SK-N-SH (cell line): ENCODE measurements at regions not wholly inside any gene's neighbourhood (a gene's known extent, or its start where the extent isn't known, plus 50 kb on each side); places are given as distances from the start of the nearest gene placed in this dataset.

ENCODE experiments used
- CTCF ChIA-PET: fragments of 300-600, 350-600 bp; formaldehyde crosslinking; extraction: SDS; loops from one replicate; lab custom pipeline; 2021; lab: Yijun Ruan, JAX
- POLR2A ChIA-PET: fragments of 350-600 bp; sonication (Branson Sonifier 250); formaldehyde crosslinking; extraction: SDS; loops from one replicate; lab custom pipeline; 2020; ENCODE audit warnings: antibody characterized with exemption, inconsistent platforms; lab: Yijun Ruan, JAX
- DNase-seq: peaks from one replicate; pipeline ENCODE4 v3.0.0; 2012
- H2AFZ ChIP-seq: fragments of 200-600 bp; sonication (generic); 2 replicates; pipeline ENCODE4 v1.8.1; 2016; ENCODE audit warnings: antibody characterized with exemption, mild to moderate bottlenecking, low read depth
- H3F3A ChIP-seq: fragments of 200-600 bp; sonication (generic); replicated peaks from 2 replicates; pipeline ENCODE3; 2016; ENCODE audit warnings: antibody characterized with exemption, mild to moderate bottlenecking; ENCODE audit not compliant: insufficient read depth
- H3K27ac ChIP-seq, 2 experiments: fragments of 200-500 bp in 1 of 2; fragments of 200-600 bp in 1 of 2; sonication (Bioruptor generic) in 1 of 2; sonication (generic), shearing (Covaris generic) in 1 of 2; 2 replicates each; pipeline versions ENCODE4 v1.5.1 to v1.6.1; 2014 to 2016; ENCODE audit warnings: low read depth in 2 of 2, inconsistent platforms in 1 of 2, low read length in 1 of 2, mild to moderate bottlenecking in 1 of 2, mixed read lengths in 1 of 2
- H3K27me3 ChIP-seq: fragments of 200-600 bp; sonication (generic), shearing (Covaris generic); 2 replicates; pipeline ENCODE4 v1.6.1; 2016; ENCODE audit warnings: mixed run types; ENCODE audit not compliant: insufficient read depth
- H3K36me3 ChIP-seq, 2 experiments: fragments of 200-500 bp in 1 of 2; fragments of 200-600 bp in 1 of 2; sonication (Bioruptor generic) in 1 of 2; sonication (generic) in 1 of 2; replicated peaks in 1 of 2; 2 replicates each; pipeline versions ENCODE3 to v1.5.1; 2014 to 2016; ENCODE audit warnings: low read length in 1 of 2, mild to moderate bottlenecking in 1 of 2; ENCODE audit not compliant: insufficient read depth in 2 of 2, control insufficient read depth in 1 of 2
- H3K4me1 ChIP-seq, 2 experiments: fragments of 200-500 bp in 1 of 2; fragments of 200-600 bp in 1 of 2; sonication (Bioruptor generic) in 1 of 2; sonication (generic), shearing (Covaris generic) in 1 of 2; 2 replicates each; pipeline versions ENCODE4 v1.5.1 to v1.6.1; 2014 to 2016; ENCODE audit warnings: low read depth in 1 of 2, low read length in 1 of 2, mixed run types in 1 of 2; ENCODE audit not compliant: insufficient read depth in 2 of 2, control insufficient read depth in 1 of 2
- H3K4me2 ChIP-seq: fragments of 200-600 bp; sonication (generic), shearing (Covaris generic); 2 replicates; pipeline ENCODE4 v1.6.1; 2017; ENCODE audit warnings: mixed run types
- H3K4me3 ChIP-seq, 2 experiments: fragments of 200-500 bp in 1 of 2; fragments of 200-600 bp in 1 of 2; sonication (Bioruptor generic) in 1 of 2; sonication (generic), shearing (Covaris generic) in 1 of 2; 2 replicates each; pipeline versions ENCODE4 v1.5.1 to v1.8.1; 2014 to 2016; ENCODE audit warnings: low read depth in 2 of 2, inconsistent platforms in 1 of 2, low read length in 1 of 2, mild to moderate bottlenecking in 1 of 2, mixed read lengths in 1 of 2, moderate library complexity in 1 of 2
- H3K79me2 ChIP-seq: fragments of 200-600 bp; sonication (generic); 2 replicates; pipeline ENCODE4 v1.8.1; 2017; ENCODE audit warnings: mild to moderate bottlenecking; ENCODE audit not compliant: insufficient read depth
- H3K9ac ChIP-seq: fragments of 200-600 bp; sonication (generic); 2 replicates; pipeline ENCODE4 v1.6.1; 2017; ENCODE audit warnings: mixed run types
- H3K9me2 ChIP-seq: fragments of 200-600 bp; sonication (generic); 2 replicates; pipeline ENCODE4 v1.6.1; 2017; ENCODE audit warnings: mixed run types
- H3K9me3 ChIP-seq: fragments of 200-600 bp; sonication (generic); 2 replicates; pipeline ENCODE4 v1.6.1; 2017; ENCODE audit warnings: mixed run types, mild to moderate bottlenecking, moderate library complexity
- H4K20me1 ChIP-seq: fragments of 200-600 bp; sonication (generic); 2 replicates; pipeline ENCODE4 v1.6.1; 2017; ENCODE audit warnings: mild to moderate bottlenecking, mixed run types; ENCODE audit not compliant: insufficient read depth
- CHD2 ChIP-seq: fragments of 150-350 bp; IDR thresholded peaks from 2 replicates; pipeline ENCODE4 v1.6.1; 2018; ENCODE audit warnings: low read length; ENCODE audit not compliant: partially characterized antibody
- EZH2phosphoT487 ChIP-seq: fragments of 200-600 bp; sonication (generic); IDR thresholded peaks from 2 replicates; pipeline ENCODE4 v1.6.1; 2017; ENCODE audit warnings: low read depth, mixed run types, mild to moderate bottlenecking, antibody characterized with exemption, moderate library complexity, borderline replicate concordance
- FOXM1 ChIP-seq: IDR thresholded peaks from 2 replicates; pipeline ENCODE4 v1.4.0; 2012; ENCODE audit warnings: low read depth, mild to moderate bottlenecking
- GABPA ChIP-seq: IDR thresholded peaks from 2 replicates; pipeline ENCODE4 v1.4.0; 2012; ENCODE audit warnings: low read depth, mild to moderate bottlenecking
- GATA2 ChIP-seq: sonication (generic); formaldehyde crosslinking; IDR thresholded peaks from 2 replicates; pipeline ENCODE4 v1.5.0; 2020; ENCODE audit warnings: mild to moderate bottlenecking, missing genetic modification reagents
- IRF3 ChIP-seq: fragments of 150-350 bp; IDR thresholded peaks from 2 replicates; pipeline ENCODE4 v1.6.1; 2016; ENCODE audit warnings: mild to moderate bottlenecking, low read depth, low read length
- MAX ChIP-seq: IDR thresholded peaks from 2 replicates; pipeline ENCODE4 v1.4.0; 2012; ENCODE audit warnings: low read depth
- MEF2A ChIP-seq: IDR thresholded peaks from 2 replicates; pipeline ENCODE4 v1.4.0; 2012; ENCODE audit warnings: low read depth, borderline replicate concordance
- RFX5 ChIP-seq: IDR thresholded peaks from 2 replicates; pipeline ENCODE4 v1.6.1; 2012; ENCODE audit warnings: mild to moderate bottlenecking, improper control_type of control experiment, low read length
- TAF1 ChIP-seq: IDR thresholded peaks from 2 replicates; pipeline ENCODE4 v1.6.1; 2012; ENCODE audit warnings: low read depth, mild to moderate bottlenecking, low read length, moderate library complexity, borderline replicate concordance
- TCF12 ChIP-seq: IDR thresholded peaks from 2 replicates; pipeline ENCODE4 v1.4.0; 2012
- USF1 ChIP-seq: IDR thresholded peaks from 2 replicates; pipeline ENCODE4 v1.4.0; 2012; ENCODE audit warnings: low read depth, borderline replicate concordance
- WGBS: methylation state at CpG from one replicate; pipeline ENCODE4 v1.1.6; 2017; ENCODE audit warnings: low lambda C conversion rate; 5-methylcytosine and 5-hydroxymethylcytosine counted together

- Histone ChIP-seq H4K20me1 (no peaks in the 10 kb centered on the region), H3K9me3 (no peaks in the 10 kb centered on the region), H2AFZ (no peak overlapping the region), H3K9ac (no peak overlapping the region), H3K9me2 (no peaks in the 10 kb centered on the region), H3K27me3 (no peaks in the 10 kb centered on the region; the same call in 1 of the 2 replicates), H3K36me3 (no peaks in the 10 kb centered on the region), H3F3A (no peaks in the 10 kb centered on the region), H3K4me1 (no peaks in the 10 kb centered on the region), H3K4me2 (no peak overlapping the region), H3K79me2 (no peaks in the 10 kb centered on the region), H3K4me3 (no peak overlapping the region), H3K27ac (no peak overlapping the region)
- no peak for DNase-seq
- TF ChIP-seq USF1 (no peak), TCF12 (no peak), EZH2phosphoT487 (no peak), GATA2 (CRISPR knock-in tag) (no peak), MEF2A (no peak), CHD2 (no peak), IRF3 (no peak), TAF1 (no peak), MAX (no peak)
- POLR2A ChIA-PET, result no interaction called here
- CTCF ChIA-PET, result interaction anchor here (1.3 kb wide), 1 partner anchor 66 kb away, joined by 4 read pairs; no protein-coding TSS in a partner anchor
- 82% methylated on average over 8 of the region's 8 CpGs for WGBS
These were observed 110.3 kb downstream of the PDCL3 start for GRCh38 chr2:100673115-100673514.

GRCh38 chr2:100673691-100674485, 111.1 kb downstream of the PDCL3 start:
- Histone ChIP-seq H3K9me3 (no peaks in the 10 kb centered on the region), H3K4me1 (no peaks in the 10 kb centered on the region), H3K79me2 (no peaks in the 10 kb centered on the region), H3K4me2 (no peak overlapping the region), H3K36me3 (no peaks in the 10 kb centered on the region), H3K4me3 (no peak overlapping the region), H3K9me2 (no peaks in the 10 kb centered on the region), H2AFZ (no peak overlapping the region), H3F3A (no peaks in the 10 kb centered on the region), H3K27me3 (no peaks in the 10 kb centered on the region; the same call in 1 of the 2 replicates), H3K27ac (no peak overlapping the region), H3K9ac (no peak overlapping the region), H4K20me1 (no peaks in the 10 kb centered on the region)
- DNase-seq, result no peak
- 68% methylated on average over 11 of the region's 15 CpGs for WGBS
- POLR2A ChIA-PET, result no interaction called here
- TF ChIP-seq GABPA (no peak), FOXM1 (no peak), TCF12 (no peak), RFX5 (no peak)
- CTCF ChIA-PET, result interaction anchor here (1.3 kb wide), 1 partner anchor 67 kb away, joined by 4 read pairs; no protein-coding TSS in a partner anchor
